K562 (cell line): ENCODE measurements at regions not wholly inside any gene's neighbourhood (a gene's known extent, or its start where the extent isn't known, plus 50 kb on each side); places are given as distances from the start of the nearest gene placed in this dataset.

Source experiments
- ATAC-seq: fragments of 200-7000 bp; cut with Tn5 transposase; 3 replicates; pipeline ENCODE4 v1.9.1; 2020; ENCODE audit warnings: moderate library complexity
- BruUV-seq: library from RNA; stranded (reverse); fragments of 400-500 nt; replicated peaks from 2 replicates; lab custom pipeline; 2021; lab: Mats Ljungman, UMichigan
- CTCF ChIA-PET: fragments of 300-600 bp; formaldehyde crosslinking; extraction: SDS; loops from one replicate; lab custom pipeline; 2021; ENCODE audit warnings: low intra/inter-chr PET ratio; lab: Yijun Ruan, JAX
- POLR2A ChIA-PET: fragments of 300-600, 350-650 bp; sonication (Branson Sonifier 250); formaldehyde crosslinking; extraction: SDS; loops from one replicate; lab custom pipeline; 2021; ENCODE audit warnings: antibody characterized with exemption, inconsistent platforms; lab: Yijun Ruan, JAX
- DNase-seq, 4 experiments: peaks; one replicate each; pipeline versions ENCODE4 v3.0.0 to v3.0.0-alpha.2; 2011 to 2018; ENCODE audit warnings: low spot score in 3 of 4, mixed read lengths in 3 of 4; ENCODE audit errors: extremely low read depth in 1 of 4
- FAIRE-seq: peaks from 2 replicates; lab custom pipeline; 2011; peaks lifted over from hg19 to GRCh38; lab: Jason Lieb, UNC
- H2AFZ ChIP-seq: 2 replicates; pipeline ENCODE4 v1.6.0; 2011; ENCODE audit warnings: low read depth, low read length, control low read depth, inconsistent platforms
- H3K27ac ChIP-seq: fragments of 200-600 bp; 3 replicates; pipeline ENCODE4 v1.8.0; 2011; ENCODE audit warnings: low read depth, mild to moderate bottlenecking, control low read depth, inconsistent platforms, low read length, moderate library complexity, mixed read lengths; ENCODE audit errors: extremely low read depth
- H3K27me3 ChIP-seq, 2 experiments: fragments of 300-600 bp in 1 of 2; 2 replicates in 1 of 2; 3 replicates in 1 of 2; pipeline versions ENCODE4 v1.6.0 to v1.8.0; 2011; ENCODE audit warnings: inconsistent platforms in 2 of 2, low read length in 2 of 2, mild to moderate bottlenecking in 1 of 2, mixed read lengths in 1 of 2, moderate library complexity in 1 of 2; ENCODE audit not compliant: control insufficient read depth in 2 of 2, insufficient read depth in 2 of 2
- H3K36me3 ChIP-seq: fragments of 300-600 bp; 3 replicates; pipeline ENCODE4 v1.8.0; 2011; ENCODE audit warnings: mild to moderate bottlenecking, low read length, inconsistent platforms; ENCODE audit not compliant: control insufficient read depth, insufficient read depth
- H3K4me1 ChIP-seq, 2 experiments: fragments of 200-600 bp in 1 of 2; replicated peaks in 1 of 2; 2 replicates in 1 of 2; 3 replicates in 1 of 2; pipeline versions ENCODE4 v1.5.1 to v1.8.0; 2011; ENCODE audit warnings: inconsistent platforms in 2 of 2, low read length in 2 of 2, mild to moderate bottlenecking in 1 of 2, mixed read lengths in 1 of 2, moderate library complexity in 1 of 2; ENCODE audit not compliant: control insufficient read depth in 2 of 2, insufficient read depth in 2 of 2
- H3K4me2 ChIP-seq: 2 replicates; pipeline ENCODE4 v1.6.1; 2011; ENCODE audit warnings: low read length, control low read depth, inconsistent platforms, mixed read lengths; ENCODE audit not compliant: insufficient read depth
- H3K4me3 ChIP-seq: fragments of 200-600 bp; sonication (generic), shearing (Covaris generic); 2 replicates; pipeline ENCODE4 v1.5.1; 2016; ENCODE audit warnings: control low read depth, inconsistent platforms
- H3K79me2 ChIP-seq: fragments of 200-600 bp; 3 replicates; pipeline ENCODE4 v1.8.0; 2011; ENCODE audit warnings: low read length, inconsistent platforms; ENCODE audit not compliant: control insufficient read depth, insufficient read depth
- H3K9ac ChIP-seq, 2 experiments: 2 replicates each; pipeline versions ENCODE4 v1.6.0 to v1.6.1; 2011; ENCODE audit warnings: low read depth in 2 of 2, low read length in 2 of 2, control low read depth in 1 of 2, inconsistent platforms in 1 of 2, mild to moderate bottlenecking in 1 of 2, mixed read lengths in 1 of 2; ENCODE audit not compliant: insufficient read depth in 1 of 2
- H3K9me1 ChIP-seq: one replicate; pipeline ENCODE4 v1.6.0; 2011; ENCODE audit warnings: inconsistent platforms, mild to moderate bottlenecking, low read length, moderate library complexity; ENCODE audit not compliant: control insufficient read depth, insufficient read depth
- H3K9me3 ChIP-seq: replicated peaks from 2 replicates; pipeline ENCODE4 v1.5.1; 2011; ENCODE audit warnings: low read depth, low read length, inconsistent platforms; ENCODE audit not compliant: control insufficient read depth, insufficient read depth
- H4K20me1 ChIP-seq: replicated peaks from 2 replicates; pipeline ENCODE4 v1.6.1; 2011; ENCODE audit warnings: low read length, inconsistent platforms, mixed read lengths; ENCODE audit not compliant: control insufficient read depth, insufficient read depth
- DPF2 ChIP-seq: fragments of 450-650 bp; IDR thresholded peaks from 2 replicates; pipeline ENCODE4 v1.6.1; 2016
- GTF2B ChIP-seq: IDR thresholded peaks from 2 replicates; pipeline ENCODE4 v1.6.1; 2011; ENCODE audit not compliant: insufficient read length; ENCODE audit errors: extremely low read depth
- HDAC2 ChIP-seq: fragments of 450-650 bp; IDR thresholded peaks from 2 replicates; pipeline ENCODE4 v1.6.1; 2016; ENCODE audit warnings: mild to moderate bottlenecking
- HMG20B ChIP-seq: fragments of 250-450 bp; sonication (Bioruptor Pico); IDR thresholded peaks from 2 replicates; pipeline ENCODE4 v1.5.0; 2021; ENCODE audit warnings: mild to moderate bottlenecking
- IFI16 ChIP-seq: fragments of 250-450 bp; sonication (Bioruptor Pico); IDR thresholded peaks from 2 replicates; pipeline ENCODE4 v2.1.2; 2022; ENCODE audit warnings: mild to moderate bottlenecking, inconsistent platforms
- KAT2B ChIP-seq: IDR thresholded peaks from one replicate; pipeline ENCODE4 v1.6.1; 2012; ENCODE audit warnings: low read depth, mild to moderate bottlenecking, control low read depth, inconsistent platforms, low read length, moderate library complexity
- NBN ChIP-seq: fragments of 450-650 bp; IDR thresholded peaks from 2 replicates; pipeline ENCODE4 v1.6.1; 2016; ENCODE audit warnings: low read depth, mild to moderate bottlenecking
- TRIM24 ChIP-seq, 2 experiments: fragments of 450-650 bp; IDR thresholded peaks; 2 replicates each; pipeline ENCODE4 v1.6.1; 2016
- ZNF3 ChIP-seq: fragments of 250-450 bp; sonication (Bioruptor Pico); IDR thresholded peaks from 2 replicates; pipeline ENCODE4 v1.5.0; 2021; ENCODE audit warnings: mild to moderate bottlenecking, moderate library complexity
- ZNF436 ChIP-seq: fragments of 250-450, 450-650 bp; sonication (Bioruptor Pico); formaldehyde crosslinking; IDR thresholded peaks from 2 replicates; pipeline ENCODE4 v1.7.0; 2020; ENCODE audit warnings: mild to moderate bottlenecking
- WGBS: fragments of 100-300 bp; shearing (Covaris generic); methylation state at CpG from one replicate; pipeline ENCODE4 v1.1.6; 2016; ENCODE audit warnings: low coverage, mixed read lengths; ENCODE audit not compliant: insufficient coverage; ENCODE audit errors: missing lambda C conversion rate; 5-methylcytosine and 5-hydroxymethylcytosine counted together
- in situ Hi-C: fragments of 300-500 bp; cut with MboI; formaldehyde crosslinking; loops from 4 replicates; pipeline ENCODE4 v1.15.0; 2018; ENCODE audit warnings: inconsistent platforms, mixed read lengths
- intact Hi-C: fragments of 100-400 bp; cut with micrococcal nuclease; formaldehyde crosslinking; loops from 2 replicates; pipeline ENCODE4 v1.14.2; 2022
- TF ChIP-seq, protein P1 (sequence below): sonication (generic); formaldehyde crosslinking; IDR thresholded peaks from 2 replicates; pipeline ENCODE4 v1.8.1; 2023; ENCODE audit warnings: mild to moderate bottlenecking, missing genetic modification reagents, moderate library complexity
- TF ChIP-seq, protein P2 (sequence below), 2 experiments: IDR thresholded peaks; 2 replicates each; pipeline ENCODE4 v1.6.1; 2012; ENCODE audit warnings: improper control_type of control experiment in 2 of 2, low read depth in 2 of 2, low read length in 2 of 2, borderline replicate concordance in 1 of 2

- DNase-seq (no peak), FAIRE-seq (no peak), ATAC-seq (no peak)
- WGBS = 0% methylated on average over 3 of the region's 7 CpGs
- ChIA-PET POLR2A (no interaction called here), CTCF (no interaction called here)
- no peak overlapping the region for H3K4me2 ChIP-seq
- no peak overlapping the region for H2AFZ ChIP-seq
- no peak overlapping the region for H3K9ac ChIP-seq
- in situ Hi-C loops = no loop called here
- H4K20me1 ChIP-seq = no peaks in the 10 kb centered on the region
- H3K36me3 ChIP-seq = no peaks in the 10 kb centered on the region
- no peaks in the 10 kb centered on the region for H3K27me3 ChIP-seq
- H3K9me1 ChIP-seq = no peaks in the 10 kb centered on the region
- intact Hi-C loops = no loop called here
- no peak overlapping the region for H3K27ac ChIP-seq
- TF ChIP-seq, protein P1, sequence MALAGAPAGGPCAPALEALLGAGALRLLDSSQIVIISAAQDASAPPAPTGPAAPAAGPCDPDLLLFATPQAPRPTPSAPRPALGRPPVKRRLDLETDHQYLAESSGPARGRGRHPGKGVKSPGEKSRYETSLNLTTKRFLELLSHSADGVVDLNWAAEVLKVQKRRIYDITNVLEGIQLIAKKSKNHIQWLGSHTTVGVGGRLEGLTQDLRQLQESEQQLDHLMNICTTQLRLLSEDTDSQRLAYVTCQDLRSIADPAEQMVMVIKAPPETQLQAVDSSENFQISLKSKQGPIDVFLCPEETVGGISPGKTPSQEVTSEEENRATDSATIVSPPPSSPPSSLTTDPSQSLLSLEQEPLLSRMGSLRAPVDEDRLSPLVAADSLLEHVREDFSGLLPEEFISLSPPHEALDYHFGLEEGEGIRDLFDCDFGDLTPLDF (CRISPR knock-in tag) = no peak
- TF ChIP-seq ZNF3 (CRISPR knock-in tag) (no peak), ZNF436 (no peak), HDAC2 (no peak), TRIM24 (IDR thresholded peaks at IDR 0.05) (no peak)
- BruUV-seq = no TSS peak
- no peaks in the 10 kb centered on the region for H3K9me3 ChIP-seq
- no peaks in the 10 kb centered on the region for H3K4me1 ChIP-seq
- no peaks in the 10 kb centered on the region for H3K79me2 ChIP-seq
- H3K4me3 ChIP-seq = no peak overlapping the region
Measured at GRCh38 chrX:127574829-127575228, 477.4 kb downstream of the ACTRT1 start.

DNA sequence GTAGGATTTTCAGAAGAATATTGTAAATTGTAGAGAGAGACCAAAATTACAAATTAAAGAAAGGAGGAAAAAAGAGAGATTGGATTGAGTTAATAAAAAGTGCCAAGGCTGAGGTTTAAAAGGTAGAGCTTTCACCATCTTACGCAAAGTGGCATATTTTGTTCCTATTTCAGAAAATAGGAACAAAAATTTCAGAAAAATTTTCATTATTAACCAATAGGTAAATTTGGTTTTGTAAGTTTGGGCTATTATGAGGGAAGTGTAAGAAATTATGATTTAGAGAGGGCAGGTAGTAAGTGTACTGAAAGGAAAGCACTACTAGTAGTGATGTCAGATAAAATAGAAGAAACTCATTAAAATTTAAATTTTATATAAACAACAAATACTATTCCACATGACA lies 479.7 kb downstream of the ACTRT1 start:
- Histone ChIP-seq H3K79me2 (no peaks in the 10 kb centered on the region), H4K20me1 (no peaks in the 10 kb centered on the region), H3K9ac (no peak overlapping the region), H3K4me1 (no peaks in the 10 kb centered on the region), H3K9me1 (no peaks in the 10 kb centered on the region), H3K4me2 (no peak overlapping the region), H3K9me3 (0 out of 2 replicates have a peak, but pooled peaks cover 1% of the 10 kb centered on the region), H3K27ac (no peak overlapping the region), H2AFZ (no peak overlapping the region), H3K27me3 (no peaks in the 10 kb centered on the region), H3K36me3 (no peaks in the 10 kb centered on the region), H3K4me3 (no peak overlapping the region)
- BruUV-seq = no TSS peak
- in situ Hi-C loops (no loop called here), intact Hi-C loops (no loop called here)
- ChIA-PET POLR2A (no interaction called here), CTCF (no interaction called here)
- TF ChIP-seq HMG20B (CRISPR knock-in tag) (no peak), IFI16 (no peak), NBN (no peak), DPF2 (no peak), GTF2B (no peak), KAT2B (no peak)
- TF ChIP-seq, protein P2, sequence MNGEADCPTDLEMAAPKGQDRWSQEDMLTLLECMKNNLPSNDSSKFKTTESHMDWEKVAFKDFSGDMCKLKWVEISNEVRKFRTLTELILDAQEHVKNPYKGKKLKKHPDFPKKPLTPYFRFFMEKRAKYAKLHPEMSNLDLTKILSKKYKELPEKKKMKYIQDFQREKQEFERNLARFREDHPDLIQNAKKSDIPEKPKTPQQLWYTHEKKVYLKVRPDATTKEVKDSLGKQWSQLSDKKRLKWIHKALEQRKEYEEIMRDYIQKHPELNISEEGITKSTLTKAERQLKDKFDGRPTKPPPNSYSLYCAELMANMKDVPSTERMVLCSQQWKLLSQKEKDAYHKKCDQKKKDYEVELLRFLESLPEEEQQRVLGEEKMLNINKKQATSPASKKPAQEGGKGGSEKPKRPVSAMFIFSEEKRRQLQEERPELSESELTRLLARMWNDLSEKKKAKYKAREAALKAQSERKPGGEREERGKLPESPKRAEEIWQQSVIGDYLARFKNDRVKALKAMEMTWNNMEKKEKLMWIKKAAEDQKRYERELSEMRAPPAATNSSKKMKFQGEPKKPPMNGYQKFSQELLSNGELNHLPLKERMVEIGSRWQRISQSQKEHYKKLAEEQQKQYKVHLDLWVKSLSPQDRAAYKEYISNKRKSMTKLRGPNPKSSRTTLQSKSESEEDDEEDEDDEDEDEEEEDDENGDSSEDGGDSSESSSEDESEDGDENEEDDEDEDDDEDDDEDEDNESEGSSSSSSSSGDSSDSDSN (IDR thresholded peaks at IDR 0.05; ENCODE audit: borderline replicate concordance in 1 of 2, low read depth in 2 of 2, low read length in 2 of 2) = no peak
- no peak for FAIRE-seq
- no peak for ATAC-seq
- WGBS = 0% methylated on average over 1 of the region's 1 CpG
- DNase-seq = no peak
